AG09319 (cell line): ENCODE measurements at regions not wholly inside any gene's neighbourhood (a gene's known extent, or its start where the extent isn't known, plus 50 kb on each side); places are given as distances from the start of the nearest gene placed in this dataset.
"Not testable (repeated sequence)": the region's sequence is repeated elsewhere in the genome, so short reads cannot be mapped to it uniquely, and the experiment has no call there.

Source experiments
- DNase-seq: peaks from one replicate; pipeline ENCODE4 v3.0.0-alpha.2; 2010; ENCODE audit warnings: low read depth; ENCODE audit errors: extremely low read depth
- CTCF ChIP-seq: IDR thresholded peaks from 2 replicates; pipeline ENCODE4 v1.5.1; 2011; ENCODE audit warnings: low read depth, mild to moderate bottlenecking, inconsistent platforms, low read length, moderate library complexity

GRCh38 chr21:17699524-17700189, 87.0 kb upstream of the BTG3 start:
- TF ChIP-seq CTCF = no peak
- no peak for DNase-seq

DNA sequence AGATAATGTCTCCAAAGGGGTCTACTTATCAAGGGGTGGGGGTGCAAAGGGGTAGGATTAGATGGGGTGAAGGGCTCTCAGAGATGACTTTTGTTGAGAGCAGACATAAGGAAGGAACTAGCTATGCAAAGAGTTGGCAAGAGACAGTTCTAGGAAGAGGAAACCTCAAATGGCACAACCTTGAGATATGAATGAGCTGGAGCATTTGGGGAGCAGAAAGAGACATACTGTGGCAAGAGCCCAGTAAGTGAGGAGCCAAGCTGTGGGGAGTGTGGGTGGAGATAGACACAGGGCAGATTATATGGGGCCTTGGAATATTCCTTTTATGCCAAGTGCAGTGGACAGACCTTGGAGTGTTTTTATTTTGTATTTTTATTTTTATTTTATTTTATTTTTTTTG, 84.8 kb upstream of the BTG3 start:
- no peak for DNase-seq
- no peak for TF ChIP-seq CTCF

DNA sequence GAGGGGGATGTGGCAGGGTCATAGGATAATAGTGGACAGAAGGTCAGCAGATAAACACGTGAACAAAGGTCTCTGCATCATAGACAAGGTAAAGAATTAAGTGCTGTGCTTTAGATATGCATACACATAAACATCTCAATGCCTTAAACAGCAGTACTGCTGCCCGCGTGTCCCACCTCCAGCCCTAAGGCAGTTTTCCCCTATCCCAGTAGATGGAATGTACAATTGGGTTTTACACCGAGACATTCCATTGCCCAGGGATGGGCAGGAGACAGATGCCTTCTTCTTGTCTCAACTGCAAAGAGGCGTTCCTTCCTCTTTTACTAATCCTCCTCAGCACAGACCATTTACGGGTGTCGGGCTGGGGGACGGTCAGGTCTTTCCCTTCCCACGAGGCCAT, 81.7 kb upstream of the BTG3 start:
- DNase-seq = not testable (repeated sequence)

GRCh38 chr21:17693801-17694200, 81.1 kb upstream of the BTG3 start:
- no peak for DNase-seq
- TF ChIP-seq CTCF = no peak

GRCh38 chr21:17690078-17690494, 77.4 kb upstream of the BTG3 start:
- no peak for DNase-seq
- no peak for TF ChIP-seq CTCF

GRCh38 chr21:17688912-17689874, 76.5 kb upstream of the BTG3 start:
- no peak for DNase-seq

GRCh38 chr21:17682924-17683323, 70.2 kb upstream of the BTG3 start:
- no peak for TF ChIP-seq CTCF
- DNase-seq = no peak

More at GRCh38 chr21:17688912-17689874, 76.5 kb upstream of the BTG3 start:
- TF ChIP-seq CTCF = no peak; the same call in none of the 2 replicates
